ENCODE measurements at regions not wholly inside any gene's neighbourhood (a gene's known extent, or its start where the extent isn't known, plus 50 kb on each side); places are given as distances from the start of the nearest gene placed in this dataset.

- TF ChIP-seq MXI1 (conservative IDR thresholded peaks at IDR 0.05; ENCODE audit: poor library complexity, severe bottlenecking) (no peak), SMC3 (conservative IDR thresholded peaks at IDR 0.05; ENCODE audit: poor library complexity) (no peak), POLR2AphosphoS5 (IDR thresholded peaks at IDR 0.05) (no peak), EP300 (conservative IDR thresholded peaks at IDR 0.05; ENCODE audit: poor library complexity, severe bottlenecking) (no peak), EZH2 (IDR thresholded peaks at IDR 0.05; ENCODE audit: borderline replicate concordance, insufficient read depth, low read length, poor library complexity, severe bottlenecking) (no peak)
- TF ChIP-seq, protein P1, sequence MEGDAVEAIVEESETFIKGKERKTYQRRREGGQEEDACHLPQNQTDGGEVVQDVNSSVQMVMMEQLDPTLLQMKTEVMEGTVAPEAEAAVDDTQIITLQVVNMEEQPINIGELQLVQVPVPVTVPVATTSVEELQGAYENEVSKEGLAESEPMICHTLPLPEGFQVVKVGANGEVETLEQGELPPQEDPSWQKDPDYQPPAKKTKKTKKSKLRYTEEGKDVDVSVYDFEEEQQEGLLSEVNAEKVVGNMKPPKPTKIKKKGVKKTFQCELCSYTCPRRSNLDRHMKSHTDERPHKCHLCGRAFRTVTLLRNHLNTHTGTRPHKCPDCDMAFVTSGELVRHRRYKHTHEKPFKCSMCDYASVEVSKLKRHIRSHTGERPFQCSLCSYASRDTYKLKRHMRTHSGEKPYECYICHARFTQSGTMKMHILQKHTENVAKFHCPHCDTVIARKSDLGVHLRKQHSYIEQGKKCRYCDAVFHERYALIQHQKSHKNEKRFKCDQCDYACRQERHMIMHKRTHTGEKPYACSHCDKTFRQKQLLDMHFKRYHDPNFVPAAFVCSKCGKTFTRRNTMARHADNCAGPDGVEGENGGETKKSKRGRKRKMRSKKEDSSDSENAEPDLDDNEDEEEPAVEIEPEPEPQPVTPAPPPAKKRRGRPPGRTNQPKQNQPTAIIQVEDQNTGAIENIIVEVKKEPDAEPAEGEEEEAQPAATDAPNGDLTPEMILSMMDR (IDR thresholded peaks at IDR 0.05; ENCODE audit: poor library complexity, severe bottlenecking) = no peak
- TF ChIP-seq, protein P2, sequence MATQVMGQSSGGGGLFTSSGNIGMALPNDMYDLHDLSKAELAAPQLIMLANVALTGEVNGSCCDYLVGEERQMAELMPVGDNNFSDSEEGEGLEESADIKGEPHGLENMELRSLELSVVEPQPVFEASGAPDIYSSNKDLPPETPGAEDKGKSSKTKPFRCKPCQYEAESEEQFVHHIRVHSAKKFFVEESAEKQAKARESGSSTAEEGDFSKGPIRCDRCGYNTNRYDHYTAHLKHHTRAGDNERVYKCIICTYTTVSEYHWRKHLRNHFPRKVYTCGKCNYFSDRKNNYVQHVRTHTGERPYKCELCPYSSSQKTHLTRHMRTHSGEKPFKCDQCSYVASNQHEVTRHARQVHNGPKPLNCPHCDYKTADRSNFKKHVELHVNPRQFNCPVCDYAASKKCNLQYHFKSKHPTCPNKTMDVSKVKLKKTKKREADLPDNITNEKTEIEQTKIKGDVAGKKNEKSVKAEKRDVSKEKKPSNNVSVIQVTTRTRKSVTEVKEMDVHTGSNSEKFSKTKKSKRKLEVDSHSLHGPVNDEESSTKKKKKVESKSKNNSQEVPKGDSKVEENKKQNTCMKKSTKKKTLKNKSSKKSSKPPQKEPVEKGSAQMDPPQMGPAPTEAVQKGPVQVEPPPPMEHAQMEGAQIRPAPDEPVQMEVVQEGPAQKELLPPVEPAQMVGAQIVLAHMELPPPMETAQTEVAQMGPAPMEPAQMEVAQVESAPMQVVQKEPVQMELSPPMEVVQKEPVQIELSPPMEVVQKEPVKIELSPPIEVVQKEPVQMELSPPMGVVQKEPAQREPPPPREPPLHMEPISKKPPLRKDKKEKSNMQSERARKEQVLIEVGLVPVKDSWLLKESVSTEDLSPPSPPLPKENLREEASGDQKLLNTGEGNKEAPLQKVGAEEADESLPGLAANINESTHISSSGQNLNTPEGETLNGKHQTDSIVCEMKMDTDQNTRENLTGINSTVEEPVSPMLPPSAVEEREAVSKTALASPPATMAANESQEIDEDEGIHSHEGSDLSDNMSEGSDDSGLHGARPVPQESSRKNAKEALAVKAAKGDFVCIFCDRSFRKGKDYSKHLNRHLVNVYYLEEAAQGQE (IDR thresholded peaks at IDR 0.05; ENCODE audit: borderline replicate concordance) = no peak
These were observed 129.4 kb upstream of the RASA1 start for GRCh38 chr5:87138091-87138805.

Measured in neural cell (in vitro differentiated cells).